ENCODE measurements at regions not wholly inside any gene's neighbourhood (a gene's known extent, or its start where the extent isn't known, plus 50 kb on each side); places are given as distances from the start of the nearest gene placed in this dataset.

DNA sequence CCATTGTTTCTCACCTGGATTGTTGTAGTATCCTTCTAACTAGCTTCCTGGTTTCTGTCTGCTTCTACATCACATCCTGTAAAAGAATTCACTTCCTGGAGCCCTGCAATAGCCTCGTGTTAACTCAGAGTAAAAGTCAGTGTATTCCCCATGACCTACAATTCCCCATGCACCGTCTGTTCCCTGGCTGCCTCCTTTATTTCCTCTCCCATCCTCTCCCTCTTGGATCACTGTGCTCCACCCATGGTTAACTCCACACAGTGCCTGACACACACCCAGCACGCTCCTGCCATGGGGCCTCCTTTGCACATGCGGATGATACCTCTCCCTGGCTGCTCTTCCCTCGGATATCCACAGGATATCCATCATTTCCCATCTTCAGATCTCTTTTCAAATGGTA, 301.4 kb upstream of the IRX3 start:
- no peak overlapping the region for H3K27ac ChIP-seq
- no peaks in the 10 kb centered on the region for H3K9me3 ChIP-seq
- DNase-seq: no peak
- no peak overlapping the region for H3K4me3 ChIP-seq
- no peak for ATAC-seq
- H3K27me3 ChIP-seq (ENCODE audit: low read depth): no peaks in the 10 kb centered on the region
- intact Hi-C loops (cut with DNase I): no loop called here
- no peak for TF ChIP-seq CTCF (IDR thresholded peaks at IDR 0.05)
- H3K36me3 ChIP-seq: no peaks in the 10 kb centered on the region
- H3K4me1 ChIP-seq: no peaks in the 10 kb centered on the region

DNA sequence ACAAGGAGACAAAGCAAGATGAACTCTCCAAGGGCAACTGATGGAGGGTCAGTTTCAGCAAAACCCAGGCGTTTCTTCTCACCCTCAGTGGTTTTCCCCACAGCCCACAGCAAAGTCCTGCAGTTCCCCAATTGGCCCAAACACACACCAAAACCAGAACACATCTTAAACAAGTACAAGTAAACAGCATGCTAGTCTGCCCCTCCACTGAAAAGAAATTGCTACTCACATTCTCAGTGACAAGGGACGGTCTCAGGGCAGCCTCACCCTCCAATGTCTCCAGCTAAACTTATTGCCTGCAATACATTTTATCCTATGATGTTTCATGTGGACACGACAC, 300.6 kb upstream of the IRX3 start:
- no peaks in the 10 kb centered on the region for H3K27me3 ChIP-seq (ENCODE audit: low read depth)
- no peak for DNase-seq
- no peaks in the 10 kb centered on the region for H3K36me3 ChIP-seq
- no peaks in the 10 kb centered on the region for H3K9me3 ChIP-seq
- intact Hi-C loops (cut with DNase I): no loop called here
- no peak for ATAC-seq
- TF ChIP-seq CTCF (IDR thresholded peaks at IDR 0.05): no peak
- H3K27ac ChIP-seq: no peak overlapping the region
- no peak overlapping the region for H3K4me3 ChIP-seq
- H3K4me1 ChIP-seq: no peaks in the 10 kb centered on the region

- TF ChIP-seq CTCF (IDR thresholded peaks at IDR 0.05): no peak
- no peak overlapping the region for H3K4me3 ChIP-seq
- H3K9me3 ChIP-seq: no peaks in the 10 kb centered on the region
- H3K36me3 ChIP-seq: no peaks in the 10 kb centered on the region
- no peak for DNase-seq
- ATAC-seq: no peak
- no peak overlapping the region for H3K27ac ChIP-seq
- intact Hi-C loops (cut with DNase I): no loop called here
- no peaks in the 10 kb centered on the region for H3K27me3 ChIP-seq (ENCODE audit: low read depth)
- no peaks in the 10 kb centered on the region for H3K4me1 ChIP-seq
Measured at GRCh38 chr16:54586474-54587175, 300.0 kb upstream of the IRX3 start.

DNA sequence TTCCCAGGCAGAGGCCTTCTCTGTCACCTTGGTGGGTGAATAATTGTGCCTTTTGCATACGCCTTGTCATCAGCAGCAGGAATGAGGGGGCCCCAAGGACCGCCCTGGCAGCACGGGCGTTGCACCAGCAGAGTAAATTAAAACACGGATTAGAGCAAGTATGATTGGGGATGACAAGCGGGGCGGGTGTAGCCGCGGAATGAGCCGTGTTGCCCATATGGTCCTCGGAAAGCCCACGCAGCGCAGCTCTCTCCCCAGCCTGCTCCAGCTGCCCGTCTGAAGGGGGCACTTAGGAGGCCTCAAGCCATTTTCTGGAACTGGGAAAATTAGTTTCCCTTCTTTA, 299.4 kb upstream of the IRX3 start:
- H3K4me3 ChIP-seq: no peak overlapping the region
- TF ChIP-seq CTCF (IDR thresholded peaks at IDR 0.05): no peak
- H3K27me3 ChIP-seq (ENCODE audit: low read depth): no peaks in the 10 kb centered on the region
- DNase-seq (no peak), ATAC-seq (no peak)
- H3K4me1 ChIP-seq: no peaks in the 10 kb centered on the region
- H3K27ac ChIP-seq: no peak overlapping the region
- H3K9me3 ChIP-seq: no peaks in the 10 kb centered on the region
- no peaks in the 10 kb centered on the region for H3K36me3 ChIP-seq
- intact Hi-C loops (cut with DNase I): no loop called here

- no peak for DNase-seq
- no peaks in the 10 kb centered on the region for H3K9me3 ChIP-seq
- TF ChIP-seq CTCF (IDR thresholded peaks at IDR 0.05): no peak
- no peaks in the 10 kb centered on the region for H3K36me3 ChIP-seq
- no peak for ATAC-seq
- H3K4me1 ChIP-seq: no peaks in the 10 kb centered on the region
- intact Hi-C loops (cut with DNase I): no loop called here
- H3K27ac ChIP-seq: no peak overlapping the region
- no peak overlapping the region for H3K4me3 ChIP-seq
- no peaks in the 10 kb centered on the region for H3K27me3 ChIP-seq (ENCODE audit: low read depth)
Measured at GRCh38 chr16:54585094-54585997, 298.8 kb upstream of the IRX3 start.

Data from lower lobe of right lung (tissue), 2 donors.